ENCODE measurements at regions not wholly inside any gene's neighbourhood (a gene's known extent, or its start where the extent isn't known, plus 50 kb on each side); places are given as distances from the start of the nearest gene placed in this dataset.

GRCh38 chr18:46265196-46266156, 161.3 kb downstream of the HAUS1 start:
- DNase-seq (ENCODE audit: low read depth, low spot score), result peak; percentile 80

GRCh38 chr18:46266473-46266872, 162.3 kb downstream of the HAUS1 start:
- no peak for DNase-seq (ENCODE audit: low read depth, low spot score)

GRCh38 chr18:46268671-46269070, 164.5 kb downstream of the HAUS1 start:
- no peak for DNase-seq (ENCODE audit: low read depth, low spot score)

- no peak for DNase-seq (ENCODE audit: low read depth, low spot score)
These were observed 165.1 kb downstream of the HAUS1 start for GRCh38 chr18:46269275-46269674.

- no peak for DNase-seq (ENCODE audit: low read depth, low spot score)
These were observed 167.3 kb downstream of the HAUS1 start for GRCh38 chr18:46271488-46271887.

- no peak for DNase-seq (ENCODE audit: low read depth, low spot score)
These were observed 169.7 kb downstream of the HAUS1 start for GRCh38 chr18:46273861-46274260.

GRCh38 chr18:46274266-46274665, 170.1 kb downstream of the HAUS1 start:
- no peak for DNase-seq (ENCODE audit: low read depth, low spot score)

GRCh38 chr18:46275370-46275769, 171.2 kb downstream of the HAUS1 start:
- no peak for DNase-seq (ENCODE audit: low read depth, low spot score)

- no peak for DNase-seq (ENCODE audit: low read depth, low spot score)
These were observed 172.6 kb downstream of the HAUS1 start for GRCh38 chr18:46276748-46277147.

GRCh38 chr18:46278481-46279465, 174.6 kb downstream of the HAUS1 start:
- peak; percentile 89 for DNase-seq (ENCODE audit: low read depth, low spot score)

GRCh38 chr18:46279673-46280072, 175.5 kb downstream of the HAUS1 start:
- DNase-seq (ENCODE audit: low read depth, low spot score), result no peak

- peak; percentile 66 for DNase-seq (ENCODE audit: low read depth, low spot score)
These were observed 177.3 kb downstream of the HAUS1 start for GRCh38 chr18:46281185-46282176.

GRCh38 chr18:46282177-46282570, 178.0 kb downstream of the HAUS1 start:
- no peak for DNase-seq (ENCODE audit: low read depth, low spot score)

GRCh38 chr18:46282646-46283045, 178.5 kb downstream of the HAUS1 start:
- DNase-seq (ENCODE audit: low read depth, low spot score), result no peak

- no peak for DNase-seq (ENCODE audit: low read depth, low spot score)
These were observed 179.1 kb downstream of the HAUS1 start for GRCh38 chr18:46283268-46283667.

- no peak for DNase-seq (ENCODE audit: low read depth, low spot score)
These were observed 179.7 kb downstream of the HAUS1 start for GRCh38 chr18:46283895-46284295.

- DNase-seq (ENCODE audit: low read depth, low spot score), result no peak
These were observed 185.3 kb downstream of the HAUS1 start for GRCh38 chr18:46289463-46289862.

- no peak for DNase-seq (ENCODE audit: low read depth, low spot score)
These were observed 185.7 kb downstream of the HAUS1 start for GRCh38 chr18:46289931-46290330.

GRCh38 chr18:46290440-46291020, 186.3 kb downstream of the HAUS1 start:
- no peak for DNase-seq (ENCODE audit: low read depth, low spot score)

- no peak for DNase-seq (ENCODE audit: low read depth, low spot score)
These were observed 187.0 kb downstream of the HAUS1 start for GRCh38 chr18:46291149-46291548.

Data from smooth muscle cell of the brain vasculature (primary cell).